Loucy (cell line): ENCODE measurements at regions not wholly inside any gene's neighbourhood (a gene's known extent, or its start where the extent isn't known, plus 50 kb on each side); places are given as distances from the start of the nearest gene placed in this dataset.

Experiments used
- H2AFZ ChIP-seq: fragments of 200-600 bp; sonication (generic); 2 replicates; pipeline ENCODE4 v1.6.0; 2016; ENCODE audit warnings: antibody characterized with exemption, mild to moderate bottlenecking, low read length, moderate library complexity
- H3F3A ChIP-seq: fragments of 200-600 bp; 2 replicates; pipeline ENCODE4 v1.6.0; 2016; ENCODE audit warnings: antibody characterized with exemption, low read depth, mild to moderate bottlenecking
- H3K27me3 ChIP-seq: fragments of 200-600 bp; sonication (generic); 2 replicates; pipeline ENCODE4 v1.6.1; 2014; ENCODE audit warnings: low read length, mild to moderate bottlenecking; ENCODE audit not compliant: insufficient read depth, poor library complexity, severe bottlenecking
- H3K36me3 ChIP-seq: fragments of 200-600 bp; sonication (generic); 2 replicates; pipeline ENCODE4 v1.6.1; 2016; ENCODE audit warnings: low read length; ENCODE audit not compliant: insufficient read depth
- H3K4me1 ChIP-seq: fragments of 200-600 bp; sonication (generic); 2 replicates; pipeline ENCODE4 v1.5.1; 2014; ENCODE audit warnings: low read length, mild to moderate bottlenecking; ENCODE audit not compliant: insufficient read depth, poor library complexity, severe bottlenecking
- H3K4me2 ChIP-seq: fragments of 200-600 bp; sonication (generic); 2 replicates; pipeline ENCODE4 v1.6.0; 2014; ENCODE audit warnings: antibody characterized with exemption, low read length, low read depth, mild to moderate bottlenecking; ENCODE audit not compliant: poor library complexity, severe bottlenecking
- H3K4me3 ChIP-seq: fragments of 200-600 bp; sonication (generic); 2 replicates; pipeline ENCODE4 v1.5.1; 2014; ENCODE audit warnings: low read length, mild to moderate bottlenecking, mixed read lengths; ENCODE audit not compliant: poor library complexity, severe bottlenecking
- H3K79me2 ChIP-seq: fragments of 200-600 bp; sonication (generic); 2 replicates; pipeline ENCODE4 v1.6.1; 2014; ENCODE audit warnings: low read length; ENCODE audit not compliant: insufficient read depth
- H3K9ac ChIP-seq: fragments of 200-600 bp; sonication (generic); 2 replicates; pipeline ENCODE4 v1.6.0; 2014; ENCODE audit warnings: mild to moderate bottlenecking, low read depth, low read length, moderate library complexity; ENCODE audit not compliant: poor library complexity, severe bottlenecking
- H3K9me2 ChIP-seq: fragments of 200-600 bp; sonication (generic); replicated peaks from 2 replicates; pipeline ENCODE4 v1.6.1; 2016; ENCODE audit warnings: low read depth, low read length, mixed read lengths
- H3K9me3 ChIP-seq: fragments of 200-600 bp; sonication (generic); 2 replicates; pipeline ENCODE4 v1.6.1; 2014; ENCODE audit warnings: mild to moderate bottlenecking, antibody characterized with exemption, low read length, low read depth; ENCODE audit not compliant: insufficient read depth
- H4K20me1 ChIP-seq: fragments of 200-600 bp; sonication (generic); 2 replicates; pipeline ENCODE4 v1.6.0; 2014; ENCODE audit warnings: antibody characterized with exemption, low read length, mild to moderate bottlenecking; ENCODE audit not compliant: insufficient read depth, poor library complexity, severe bottlenecking
- EZH2phosphoT487 ChIP-seq: fragments of 200-600 bp; IDR thresholded peaks from 2 replicates; pipeline ENCODE4 v1.6.1; 2018; ENCODE audit warnings: antibody characterized with exemption, mild to moderate bottlenecking, moderate library complexity, borderline replicate concordance
- TF ChIP-seq, protein P1 (sequence below): fragments of 200-600 bp; sonication (generic); conservative IDR thresholded peaks from 2 replicates; pipeline ENCODE4 v1.5.1; 2014; ENCODE audit warnings: mild to moderate bottlenecking, antibody characterized with exemption, low read length

DNA sequence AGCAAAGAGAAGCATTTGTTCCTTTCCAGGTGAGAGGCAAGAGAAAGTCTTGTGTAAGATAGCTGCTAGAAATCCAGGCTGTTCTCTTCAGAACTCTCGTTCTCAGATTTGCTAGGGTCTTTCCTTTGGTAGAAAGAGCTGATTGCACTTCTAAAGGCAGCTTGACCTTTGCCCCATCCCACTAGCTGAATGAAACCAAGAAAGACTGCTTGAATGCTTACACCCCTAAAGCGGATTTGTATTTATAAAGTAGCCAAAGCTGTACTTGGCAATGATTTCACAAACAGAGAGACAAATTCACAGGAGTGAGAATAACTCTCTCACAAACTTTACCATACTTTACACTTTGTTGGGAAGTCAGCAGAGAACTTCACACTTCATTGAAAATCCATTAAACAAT is 424.1 kb downstream of the TTLL7 start:
- Histone ChIP-seq H3K9me3 (no peaks in the 10 kb centered on the region), H3K4me3 (no peak overlapping the region), H3K4me2 (no peak overlapping the region), H2AFZ (no peak overlapping the region), H3K9ac (no peak overlapping the region), H3K36me3 (no peaks in the 10 kb centered on the region), H3K9me2 (no peaks in the 10 kb centered on the region), H3F3A (no peaks in the 10 kb centered on the region), H3K79me2 (no peaks in the 10 kb centered on the region), H3K27me3 (no peaks in the 10 kb centered on the region), H3K4me1 (no peaks in the 10 kb centered on the region), H4K20me1 (no peaks in the 10 kb centered on the region)
- TF ChIP-seq, protein P1, sequence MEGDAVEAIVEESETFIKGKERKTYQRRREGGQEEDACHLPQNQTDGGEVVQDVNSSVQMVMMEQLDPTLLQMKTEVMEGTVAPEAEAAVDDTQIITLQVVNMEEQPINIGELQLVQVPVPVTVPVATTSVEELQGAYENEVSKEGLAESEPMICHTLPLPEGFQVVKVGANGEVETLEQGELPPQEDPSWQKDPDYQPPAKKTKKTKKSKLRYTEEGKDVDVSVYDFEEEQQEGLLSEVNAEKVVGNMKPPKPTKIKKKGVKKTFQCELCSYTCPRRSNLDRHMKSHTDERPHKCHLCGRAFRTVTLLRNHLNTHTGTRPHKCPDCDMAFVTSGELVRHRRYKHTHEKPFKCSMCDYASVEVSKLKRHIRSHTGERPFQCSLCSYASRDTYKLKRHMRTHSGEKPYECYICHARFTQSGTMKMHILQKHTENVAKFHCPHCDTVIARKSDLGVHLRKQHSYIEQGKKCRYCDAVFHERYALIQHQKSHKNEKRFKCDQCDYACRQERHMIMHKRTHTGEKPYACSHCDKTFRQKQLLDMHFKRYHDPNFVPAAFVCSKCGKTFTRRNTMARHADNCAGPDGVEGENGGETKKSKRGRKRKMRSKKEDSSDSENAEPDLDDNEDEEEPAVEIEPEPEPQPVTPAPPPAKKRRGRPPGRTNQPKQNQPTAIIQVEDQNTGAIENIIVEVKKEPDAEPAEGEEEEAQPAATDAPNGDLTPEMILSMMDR: no peak
- TF ChIP-seq EZH2phosphoT487: no peak

DNA sequence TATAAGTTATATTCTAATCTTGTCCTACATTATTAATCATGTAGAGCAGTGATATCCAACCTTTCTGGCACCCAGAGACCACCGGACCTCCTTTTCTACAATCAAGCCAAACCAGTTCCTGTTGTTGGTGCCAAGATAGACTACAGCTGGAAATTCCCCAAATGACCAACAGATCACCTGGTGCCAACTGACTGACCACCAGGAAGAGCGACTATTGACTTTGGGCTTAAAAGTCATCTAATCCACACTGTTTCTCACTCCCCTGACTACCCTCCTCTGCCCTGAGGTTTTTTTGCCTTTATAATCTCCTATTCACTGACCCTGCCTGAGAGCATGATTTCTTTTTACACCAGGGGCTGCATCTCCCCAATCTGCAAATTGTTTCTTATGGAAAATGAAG is 425.2 kb downstream of the TTLL7 start:
- Histone ChIP-seq H3K27me3 (no peaks in the 10 kb centered on the region), H3K9ac (no peak overlapping the region), H3F3A (no peaks in the 10 kb centered on the region), H3K9me2 (no peaks in the 10 kb centered on the region), H3K36me3 (no peaks in the 10 kb centered on the region), H2AFZ (no peak overlapping the region), H3K4me3 (no peak overlapping the region), H3K9me3 (no peaks in the 10 kb centered on the region), H4K20me1 (no peaks in the 10 kb centered on the region), H3K4me2 (no peak overlapping the region), H3K4me1 (no peaks in the 10 kb centered on the region), H3K79me2 (no peaks in the 10 kb centered on the region)
- TF ChIP-seq, protein P1: no peak
- TF ChIP-seq EZH2phosphoT487: no peak

DNA sequence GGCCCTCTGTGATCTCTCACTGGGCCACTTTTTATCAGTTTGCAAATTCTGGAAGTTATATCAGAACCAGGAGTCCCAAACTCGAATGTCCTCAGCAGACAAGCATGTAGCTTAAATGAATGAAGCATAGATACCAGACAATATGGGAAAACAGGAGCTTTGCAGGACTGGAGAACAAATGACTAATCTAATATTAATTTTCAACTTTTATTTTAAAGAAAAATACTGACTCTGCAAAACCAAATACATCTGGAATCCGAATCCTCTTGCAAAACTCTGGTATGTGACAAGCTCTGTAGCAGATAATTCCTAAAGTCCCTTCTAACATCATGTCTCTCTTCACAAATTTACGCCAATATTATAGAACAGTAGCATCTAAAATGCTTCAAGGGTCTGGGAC is 427.4 kb downstream of the TTLL7 start:
- H3K79me2 ChIP-seq: no peaks in the 10 kb centered on the region
- H3K9ac ChIP-seq: no peak overlapping the region
- no peaks in the 10 kb centered on the region for H3K9me2 ChIP-seq
- H3K27me3 ChIP-seq: no peaks in the 10 kb centered on the region
- no peaks in the 10 kb centered on the region for H3F3A ChIP-seq
- H4K20me1 ChIP-seq: no peaks in the 10 kb centered on the region
- TF ChIP-seq, protein P1: no peak
- TF ChIP-seq EZH2phosphoT487: no peak
- no peak overlapping the region for H3K4me3 ChIP-seq
- no peak overlapping the region for H3K4me2 ChIP-seq
- H3K4me1 ChIP-seq: no peaks in the 10 kb centered on the region
- H3K9me3 ChIP-seq: no peaks in the 10 kb centered on the region
- H3K36me3 ChIP-seq: no peaks in the 10 kb centered on the region
- no peak overlapping the region for H2AFZ ChIP-seq
